ENCODE measurements at regions not wholly inside any gene's neighbourhood (a gene's known extent, or its start where the extent isn't known, plus 50 kb on each side); places are given as distances from the start of the nearest gene placed in this dataset.

- H3K9me3 Mint-ChIP-seq (ENCODE audit: low read depth), result peaks cover 15% of the 10 kb centered on the region
Observed at GRCh38 chr1:14403961-14404645, 194.4 kb upstream of the KAZN start.

GRCh38 chr1:14404862-14405301, 193.6 kb upstream of the KAZN start:
- no peak for DNase-seq (ENCODE audit: low spot score)
- no peak for TF ChIP-seq CTCF (IDR thresholded peaks at IDR 0.05)
- H3K36me3 Mint-ChIP-seq (ENCODE audit: low read depth), result no peaks in the 10 kb centered on the region
- peaks cover 14% of the 10 kb centered on the region for H3K9me3 Mint-ChIP-seq (ENCODE audit: low read depth)
- no peak overlapping the region for H3K4me3 Mint-ChIP-seq (ENCODE audit: unreplicated experiment)
- H3K27ac Mint-ChIP-seq (ENCODE audit: unreplicated experiment), result no peak overlapping the region
- peaks cover 6% of the 10 kb centered on the region for H3K27me3 Mint-ChIP-seq (ENCODE audit: low read depth)
- H3K4me1 Mint-ChIP-seq (ENCODE audit: low read depth), result no peaks in the 10 kb centered on the region

More at GRCh38 chr1:14403961-14404645, 194.4 kb upstream of the KAZN start:
- DNase-seq (ENCODE audit: low spot score), result no peak
- peaks cover 8% of the 10 kb centered on the region for H3K27me3 Mint-ChIP-seq (ENCODE audit: low read depth)
- no peak overlapping the region for H3K4me3 Mint-ChIP-seq (ENCODE audit: unreplicated experiment)
- H3K4me1 Mint-ChIP-seq (ENCODE audit: low read depth), result no peaks in the 10 kb centered on the region
- H3K27ac Mint-ChIP-seq (ENCODE audit: unreplicated experiment), result no peak overlapping the region
- no peak for TF ChIP-seq CTCF (IDR thresholded peaks at IDR 0.05)
- peaks cover 1% of the 10 kb centered on the region for H3K36me3 Mint-ChIP-seq (ENCODE audit: low read depth)

- no peak for DNase-seq (ENCODE audit: low spot score)
- TF ChIP-seq CTCF (IDR thresholded peaks at IDR 0.05), result no peak
- H3K27me3 Mint-ChIP-seq (ENCODE audit: low read depth), result no peaks in the 10 kb centered on the region
- peaks cover 5% of the 10 kb centered on the region for H3K9me3 Mint-ChIP-seq (ENCODE audit: low read depth)
- peaks cover 4% of the 10 kb centered on the region for H3K4me1 Mint-ChIP-seq (ENCODE audit: low read depth)
- H3K36me3 Mint-ChIP-seq (ENCODE audit: low read depth), result no peaks in the 10 kb centered on the region
- no peak overlapping the region for H3K27ac Mint-ChIP-seq (ENCODE audit: unreplicated experiment)
- no peak overlapping the region for H3K4me3 Mint-ChIP-seq (ENCODE audit: unreplicated experiment)
Observed at GRCh38 chr1:14412235-14412634, 186.2 kb upstream of the KAZN start.

GRCh38 chr1:14413819-14414490, 184.5 kb upstream of the KAZN start:
- DNase-seq (ENCODE audit: low spot score), result no peak

More at GRCh38 chr1:14413819-14414490, 184.5 kb upstream of the KAZN start:
- TF ChIP-seq CTCF (IDR thresholded peaks at IDR 0.05), result no peak
- no peaks in the 10 kb centered on the region for H3K27me3 Mint-ChIP-seq (ENCODE audit: low read depth)
- no peak overlapping the region for H3K27ac Mint-ChIP-seq (ENCODE audit: unreplicated experiment)
- H3K4me1 Mint-ChIP-seq (ENCODE audit: low read depth), result peaks cover 4% of the 10 kb centered on the region
- no peak overlapping the region for H3K4me3 Mint-ChIP-seq (ENCODE audit: unreplicated experiment)
- H3K36me3 Mint-ChIP-seq (ENCODE audit: low read depth), result no peaks in the 10 kb centered on the region
- peaks cover 5% of the 10 kb centered on the region for H3K9me3 Mint-ChIP-seq (ENCODE audit: low read depth)

Data from chondrocyte (in vitro differentiated cells).